ENCODE measurements at regions not wholly inside any gene's neighbourhood (a gene's known extent, or its start where the extent isn't known, plus 50 kb on each side); places are given as distances from the start of the nearest gene placed in this dataset.

DNA sequence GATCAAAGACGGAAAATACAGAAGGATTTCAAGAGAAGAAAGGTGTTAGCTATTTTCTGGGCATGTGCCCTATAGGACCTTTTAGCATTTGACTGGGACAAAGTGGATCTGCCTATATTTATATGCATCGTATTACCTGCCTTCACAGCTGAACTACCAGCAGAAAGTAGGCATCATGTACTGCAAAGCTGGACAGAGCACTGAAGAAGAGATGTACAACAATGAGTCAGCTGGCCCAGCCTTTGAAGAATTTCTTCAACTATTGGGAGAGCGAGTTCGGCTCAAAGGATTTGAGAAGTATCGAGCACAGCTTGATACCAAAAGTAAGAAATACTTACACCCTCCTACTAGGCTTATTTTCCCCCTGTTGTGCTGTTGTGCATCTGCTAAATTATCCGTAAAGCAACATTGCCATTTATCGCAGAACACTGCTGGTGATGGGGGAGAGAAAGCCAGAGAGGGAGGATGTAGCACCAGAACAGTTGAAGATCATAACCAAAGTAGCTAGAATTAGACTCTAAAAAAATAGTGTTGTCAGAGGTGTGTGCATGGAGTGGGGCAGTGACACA lies 282.0 kb upstream of the RGS6 start:
- FAIRE-seq, result no peak

DNA sequence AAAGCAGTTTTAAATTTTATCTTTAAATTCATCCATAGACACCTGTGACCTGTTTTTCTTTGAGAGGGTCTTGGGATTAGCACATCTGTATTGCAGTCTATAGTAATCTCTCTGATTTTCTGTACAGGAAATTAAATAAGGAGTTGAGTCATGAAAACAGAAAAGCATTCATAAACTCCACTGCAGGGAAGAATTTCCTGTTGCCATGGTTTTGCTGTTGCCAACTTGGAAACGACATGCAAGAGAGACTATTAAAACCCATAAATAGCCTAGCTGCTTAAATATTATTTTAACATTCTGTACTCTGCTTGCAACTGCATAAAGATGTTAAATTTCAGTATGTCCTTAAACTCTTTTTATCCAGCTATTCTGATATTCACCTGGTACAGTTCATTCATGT lies 281.0 kb upstream of the RGS6 start:
- no peak for FAIRE-seq

DNA sequence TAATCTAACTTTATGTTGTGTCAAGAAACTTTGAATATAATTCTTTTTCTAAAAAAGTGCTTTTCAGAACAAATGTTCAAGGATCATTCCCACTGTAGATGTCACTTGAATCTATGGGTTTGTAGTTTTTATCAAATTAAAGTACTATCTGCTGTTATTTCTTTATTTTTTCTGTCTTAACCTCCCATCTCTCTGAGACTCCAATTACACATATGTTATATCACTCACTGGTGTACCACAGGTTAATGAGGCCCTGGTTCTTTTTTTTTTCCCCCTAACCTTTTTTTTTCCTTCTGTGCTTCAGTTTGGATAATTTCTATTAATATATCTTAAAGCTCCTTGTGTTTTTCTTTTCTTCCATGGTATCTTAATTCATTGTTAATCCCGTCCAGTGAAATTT lies 279.9 kb upstream of the RGS6 start:
- FAIRE-seq, result no peak

DNA sequence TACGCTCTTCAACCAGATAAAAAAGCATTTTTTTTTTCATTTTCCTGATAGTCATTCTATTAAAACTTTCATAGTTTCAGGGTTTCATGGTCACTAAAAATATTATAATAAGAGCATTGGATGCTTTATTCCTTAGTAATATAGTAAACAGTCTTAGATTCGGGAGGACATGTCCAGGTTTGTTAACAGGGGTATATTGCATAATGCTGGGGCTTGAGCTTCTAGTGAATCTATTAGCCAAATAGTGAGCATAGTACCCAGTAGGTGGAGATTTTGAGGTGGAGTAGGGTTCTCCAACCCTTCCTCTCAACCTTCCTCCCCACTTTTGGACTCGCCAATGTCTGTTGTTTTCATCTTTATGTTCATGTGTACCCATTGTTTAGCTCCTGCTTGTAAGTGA lies 277.4 kb upstream of the RGS6 start:
- FAIRE-seq, result no peak

DNA sequence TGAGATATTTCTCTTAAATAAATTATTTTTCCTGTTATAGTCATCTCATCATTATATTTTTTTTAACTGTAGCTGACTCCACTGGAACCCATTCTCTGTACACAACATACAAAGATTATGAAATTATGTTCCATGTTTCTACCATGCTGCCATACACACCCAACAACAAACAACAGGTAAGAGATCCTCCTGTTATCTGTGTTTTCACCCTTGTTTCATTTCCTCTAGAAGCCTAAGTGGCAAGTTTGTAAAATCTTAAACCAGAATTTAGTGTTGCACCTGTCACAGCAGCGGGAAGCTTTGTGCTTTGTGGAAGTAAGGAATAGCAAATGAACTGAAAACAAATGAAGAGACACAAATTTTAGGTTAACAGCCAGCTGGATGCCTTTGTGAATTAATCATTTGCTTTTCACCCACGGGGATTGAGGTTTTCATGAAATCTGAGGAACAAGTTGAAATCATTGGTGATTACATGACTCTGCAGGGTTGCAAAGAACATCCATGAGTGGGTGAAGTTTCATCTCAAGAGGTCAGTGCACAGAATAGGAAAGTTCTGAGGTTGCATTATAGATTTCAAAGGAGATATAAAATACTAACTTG lies 273.9 kb upstream of the RGS6 start:
- no peak for FAIRE-seq

DNA sequence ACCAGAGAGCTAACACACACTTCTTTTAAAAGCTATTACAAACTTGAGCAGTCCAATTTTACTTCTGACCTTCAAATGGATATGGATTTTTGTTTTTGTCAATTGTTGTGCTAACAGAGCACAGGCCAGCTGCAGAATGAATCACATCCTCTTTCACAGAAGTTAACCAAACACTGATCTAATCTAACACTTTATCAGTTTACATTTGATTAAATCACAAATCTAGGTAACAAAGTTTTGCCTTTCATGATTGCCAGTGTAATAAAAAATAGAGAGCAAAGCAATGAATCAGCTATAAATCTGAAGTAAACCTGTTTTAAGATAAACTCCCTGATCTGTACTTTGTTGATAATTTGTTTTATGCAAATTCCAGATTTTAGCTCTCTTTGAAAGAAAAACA lies 273.1 kb upstream of the RGS6 start:
- FAIRE-seq, result no peak

DNA sequence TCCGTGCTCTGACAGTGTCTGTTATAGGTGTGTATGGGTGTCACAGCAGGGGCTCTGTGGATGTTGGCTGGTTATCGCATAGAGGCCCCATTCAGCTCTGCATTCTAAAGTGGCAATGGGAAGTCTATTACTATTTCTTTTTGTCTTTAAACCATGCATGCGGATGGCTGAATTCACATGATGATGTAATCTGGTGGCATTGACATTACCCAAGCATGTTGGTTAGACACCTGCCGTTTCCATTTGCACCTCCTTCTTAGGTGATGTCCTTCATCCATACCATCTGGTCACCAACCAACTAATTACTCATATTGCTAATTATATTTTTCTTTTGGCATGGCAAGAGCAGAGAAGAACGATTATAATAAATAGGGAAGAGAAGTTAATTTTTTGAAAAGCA lies 270.8 kb upstream of the RGS6 start:
- no peak for FAIRE-seq

DNA sequence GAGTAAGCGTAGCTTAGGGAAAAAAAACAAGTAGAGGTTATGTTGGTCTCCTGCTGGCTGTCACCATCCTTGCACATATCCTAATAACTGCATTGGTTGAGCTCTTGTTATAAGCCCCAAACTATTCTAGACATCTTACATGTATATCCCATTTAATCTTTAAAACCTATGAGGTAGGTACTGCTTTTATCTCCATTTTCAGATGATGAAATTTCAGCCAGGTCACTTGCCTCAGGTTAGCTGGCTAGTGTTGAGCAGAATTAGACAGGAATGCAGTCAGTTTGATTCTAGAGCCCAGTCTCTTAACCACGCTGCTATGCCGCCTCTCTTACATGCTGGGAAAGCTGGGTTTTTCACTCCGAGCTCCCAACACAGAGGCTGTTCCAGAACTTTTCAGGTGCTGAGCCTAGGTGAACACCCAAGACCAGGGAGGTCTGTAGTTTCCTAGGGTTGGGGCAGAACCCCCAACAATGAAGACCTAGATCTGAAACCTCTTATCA lies 269.9 kb upstream of the RGS6 start:
- FAIRE-seq, result no peak

DNA sequence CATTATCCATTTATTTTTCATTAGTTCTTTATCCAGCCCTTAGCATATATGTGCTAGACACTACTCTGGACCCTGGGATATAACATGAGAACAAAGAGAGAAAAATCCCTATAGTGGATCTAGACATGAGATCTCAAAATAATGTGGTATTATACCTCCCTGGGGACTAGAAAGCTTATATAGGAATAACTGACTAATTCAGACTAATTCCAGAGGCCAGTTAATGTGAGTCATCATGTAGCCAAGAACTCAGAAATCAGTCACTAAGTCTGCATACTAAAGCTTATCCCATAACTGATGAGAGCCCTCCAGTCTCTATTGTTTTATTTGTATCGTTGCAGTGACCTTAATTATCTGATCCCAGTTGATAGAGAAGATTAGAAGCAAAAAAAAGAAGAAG lies 267.1 kb upstream of the RGS6 start:
- no peak for FAIRE-seq

DNA sequence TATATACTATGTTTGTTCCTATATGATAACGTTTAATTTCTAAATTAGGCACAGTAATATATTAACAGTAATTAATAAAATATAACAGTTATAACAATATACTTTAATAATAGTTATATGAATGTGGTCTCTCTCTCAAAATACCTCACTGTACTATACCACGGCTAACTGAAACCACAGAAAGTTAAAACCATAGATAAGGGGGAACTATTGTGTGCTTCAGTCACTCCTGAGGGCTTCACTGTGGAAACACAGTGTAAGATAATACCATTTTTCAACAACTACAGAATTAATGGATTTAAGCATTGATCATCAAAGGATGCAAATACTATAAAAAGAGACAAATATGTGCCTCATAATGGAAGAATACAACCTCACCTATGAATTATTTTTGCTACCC lies 266.4 kb upstream of the RGS6 start:
- no peak for FAIRE-seq

DNA sequence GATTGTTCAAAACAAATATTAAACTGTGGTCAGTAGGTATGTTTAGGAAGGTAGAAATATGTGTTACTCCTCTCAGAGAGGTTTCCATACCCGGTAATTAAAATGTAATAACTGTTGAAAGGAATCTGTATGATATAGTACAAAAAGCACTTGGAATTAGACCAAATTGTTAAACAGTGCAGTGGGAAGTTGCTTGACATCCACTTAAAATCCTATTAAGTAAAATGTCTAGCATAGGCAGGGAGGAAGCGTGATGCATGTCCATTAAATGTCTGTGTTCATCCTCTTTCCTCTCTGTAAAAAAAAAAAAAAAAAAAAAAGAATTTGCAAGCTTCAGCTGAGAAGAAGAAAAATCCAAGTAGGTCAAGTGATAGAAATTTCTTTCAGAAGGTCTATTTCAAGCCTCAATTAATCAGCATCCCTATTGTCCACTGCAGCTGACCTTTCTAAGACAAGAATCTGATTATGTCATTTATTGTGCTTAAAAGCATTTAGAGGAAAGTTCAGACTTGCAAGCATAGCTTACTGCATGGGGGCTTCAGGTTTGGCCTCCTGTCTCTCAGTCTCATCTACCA lies 265.6 kb upstream of the RGS6 start:
- FAIRE-seq, result no peak

DNA sequence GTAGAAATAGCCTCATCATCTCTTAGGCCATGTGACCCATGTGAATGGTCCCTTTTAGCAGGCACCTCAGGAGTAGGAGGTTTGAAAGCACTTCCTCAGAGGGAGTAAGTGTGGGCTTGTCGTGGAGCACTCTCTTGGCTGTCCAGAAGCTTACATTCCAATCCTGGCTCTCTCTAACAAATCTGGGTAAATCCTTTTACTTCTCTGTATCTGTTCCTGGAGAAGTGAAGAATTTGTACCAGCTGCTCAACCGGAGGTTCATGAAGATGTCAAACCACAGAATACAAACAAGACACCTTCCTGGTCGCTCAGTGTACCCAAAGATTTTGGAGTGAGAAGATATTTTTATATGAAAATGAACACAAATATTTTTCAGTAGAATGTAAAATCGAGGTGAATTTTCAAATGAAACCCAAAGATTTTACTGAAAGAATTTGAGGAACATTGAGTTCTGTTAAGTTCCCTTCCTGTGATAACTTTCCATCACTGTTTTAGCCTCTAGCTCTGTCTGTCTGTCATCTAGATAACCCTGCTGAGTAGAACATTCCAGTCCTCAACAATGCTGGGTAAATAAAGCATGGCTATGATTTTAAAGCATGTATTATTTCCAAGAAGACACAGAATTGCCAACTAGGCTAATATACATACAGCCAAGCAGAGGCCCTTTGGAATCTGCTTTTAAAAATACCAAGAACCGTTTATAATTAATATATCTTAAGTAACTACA lies 263.9 kb upstream of the RGS6 start:
- FAIRE-seq, result no peak

DNA sequence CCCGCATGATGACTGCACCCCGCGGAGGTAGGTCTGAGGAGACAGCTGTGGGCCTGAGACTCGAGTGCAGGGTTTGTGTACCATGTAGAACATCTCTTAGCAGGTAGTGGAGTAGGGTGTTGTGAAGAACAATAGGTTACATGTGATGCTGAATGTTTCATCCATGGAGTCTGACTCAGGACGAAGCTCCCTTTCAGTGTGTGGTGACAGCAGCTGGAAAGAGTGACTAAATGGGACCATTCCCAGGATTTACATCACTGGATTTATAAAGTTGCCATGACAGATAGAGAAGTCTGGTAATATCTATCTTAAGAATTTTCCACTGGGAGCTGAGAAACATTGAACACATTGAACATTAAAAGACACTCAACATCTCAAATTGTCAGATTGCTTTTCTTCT lies 259.6 kb upstream of the RGS6 start:
- FAIRE-seq, result no peak

DNA sequence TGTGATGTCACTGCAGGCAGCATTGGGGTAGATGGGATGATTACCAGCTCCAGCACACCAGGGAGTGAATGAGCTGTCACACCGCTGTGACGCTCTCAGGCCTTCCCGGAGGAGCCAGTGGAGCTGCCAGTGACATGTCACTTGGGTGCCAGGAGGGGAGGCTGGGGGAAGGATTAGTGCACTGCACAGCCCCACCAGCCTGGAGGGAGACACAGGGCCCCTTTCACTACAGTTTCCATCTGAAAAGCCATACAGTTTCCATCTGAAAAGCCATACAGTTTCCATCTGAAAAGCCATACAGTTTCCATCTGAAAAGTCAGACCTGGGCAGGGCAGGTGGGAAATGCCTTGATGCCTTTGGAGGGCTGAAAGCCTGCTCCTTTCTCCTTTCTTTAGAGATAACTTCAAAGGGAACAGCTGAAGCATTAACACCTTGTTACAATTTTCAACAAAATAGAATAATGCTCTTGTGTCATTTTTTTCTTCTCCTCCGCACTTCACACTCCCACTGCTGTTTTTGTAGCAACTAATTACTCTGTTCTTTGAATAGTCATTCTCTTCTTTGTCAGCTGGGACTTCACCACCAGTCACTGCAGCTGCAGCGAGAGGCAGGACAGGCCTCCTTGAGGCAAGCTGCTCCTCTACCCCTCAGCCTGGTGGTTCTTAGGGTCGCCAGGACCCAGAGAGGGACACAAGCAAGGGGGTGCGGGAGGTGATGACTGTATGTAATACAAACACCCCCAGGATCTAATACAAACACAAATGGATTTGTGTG lies 256.9 kb upstream of the RGS6 start:
- no peak for FAIRE-seq

DNA sequence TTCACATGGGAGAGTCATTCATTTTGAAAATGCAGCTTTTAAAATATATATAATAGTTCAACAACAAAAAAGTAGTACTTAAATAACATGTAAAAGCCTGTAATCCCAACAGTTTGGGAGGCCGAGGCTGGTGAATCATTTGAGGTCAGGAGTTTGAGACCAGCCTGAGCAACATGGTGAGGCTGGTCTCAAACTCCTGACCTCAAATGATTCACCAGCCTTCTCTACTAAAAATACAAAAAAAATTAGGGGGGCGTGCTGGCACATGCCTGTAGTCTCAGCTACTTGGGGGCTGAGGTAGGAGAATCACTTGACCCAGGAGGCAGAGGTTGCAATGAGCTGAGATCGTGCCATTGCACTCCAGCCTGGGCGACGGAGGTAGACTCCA lies 256.3 kb upstream of the RGS6 start:
- FAIRE-seq, result no peak

DNA sequence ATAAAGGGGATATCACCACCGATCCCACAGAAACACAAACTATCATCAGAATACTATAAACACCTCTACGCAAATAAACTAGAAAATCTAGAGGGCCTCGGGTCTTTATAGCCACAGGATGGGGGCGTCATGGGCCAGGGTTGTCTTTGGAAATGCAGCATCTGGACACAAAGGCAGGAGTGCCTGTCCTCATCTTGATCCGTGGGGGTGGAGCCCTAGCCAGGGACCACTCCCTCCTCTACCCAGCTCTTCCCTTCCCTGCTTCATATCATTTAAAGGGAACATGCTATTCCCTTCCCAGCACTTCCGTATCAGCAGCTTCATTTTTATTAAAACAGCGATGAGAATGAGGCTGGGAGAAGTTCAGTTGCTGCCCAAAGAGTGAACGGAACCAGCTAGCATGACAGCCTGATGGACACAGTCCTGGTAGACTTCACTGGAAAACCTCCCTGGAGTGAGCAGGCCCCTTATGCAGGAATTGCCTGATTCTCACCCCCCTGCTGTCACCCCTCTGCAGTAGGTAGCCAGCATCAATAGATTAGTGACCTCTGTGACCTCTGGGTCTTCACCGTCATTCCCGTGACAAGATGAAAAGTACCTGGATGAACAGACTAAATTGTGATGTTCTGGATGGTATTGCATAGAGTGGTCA lies 251.4 kb upstream of the RGS6 start:
- FAIRE-seq, result no peak

DNA sequence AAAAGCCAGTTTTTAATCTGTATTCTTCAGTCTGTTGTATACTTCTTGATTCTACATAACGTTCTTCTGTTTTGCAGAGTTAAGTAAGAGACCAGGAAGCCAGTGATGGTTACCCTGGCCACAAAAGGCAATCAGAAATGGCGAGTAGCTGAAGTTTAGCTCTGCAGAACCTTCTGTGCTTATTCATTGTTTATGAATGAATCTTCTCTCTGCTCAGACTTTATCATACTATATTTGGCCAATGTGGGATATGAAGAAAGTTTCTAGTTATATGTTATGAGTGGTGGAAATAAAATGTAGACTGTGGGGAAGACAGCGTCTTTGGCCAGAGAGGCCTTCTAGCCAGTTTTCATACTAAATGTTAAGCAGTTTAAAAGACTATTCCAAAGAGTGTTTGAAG lies 249.9 kb upstream of the RGS6 start:
- FAIRE-seq, result no peak

DNA sequence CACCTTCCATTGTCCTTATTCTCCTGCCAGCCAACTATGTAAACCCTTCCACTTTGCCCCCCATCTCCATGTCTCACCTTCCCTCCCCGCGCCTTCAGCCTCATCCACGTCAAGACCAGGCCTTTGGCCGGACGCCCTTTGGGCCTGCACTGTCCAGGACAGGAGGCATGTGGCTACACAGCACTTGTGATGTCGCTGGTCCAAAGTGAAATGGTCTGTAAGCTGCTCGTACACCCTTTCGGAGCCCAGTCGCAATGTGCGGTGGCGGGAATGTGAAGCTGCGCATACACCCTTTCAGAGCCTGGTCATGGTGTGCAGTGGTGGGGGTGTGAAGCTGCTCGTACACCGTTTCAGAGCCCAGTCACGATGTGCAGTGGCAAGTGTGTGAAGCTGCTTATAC lies 247.9 kb upstream of the RGS6 start:
- no peak for FAIRE-seq

DNA sequence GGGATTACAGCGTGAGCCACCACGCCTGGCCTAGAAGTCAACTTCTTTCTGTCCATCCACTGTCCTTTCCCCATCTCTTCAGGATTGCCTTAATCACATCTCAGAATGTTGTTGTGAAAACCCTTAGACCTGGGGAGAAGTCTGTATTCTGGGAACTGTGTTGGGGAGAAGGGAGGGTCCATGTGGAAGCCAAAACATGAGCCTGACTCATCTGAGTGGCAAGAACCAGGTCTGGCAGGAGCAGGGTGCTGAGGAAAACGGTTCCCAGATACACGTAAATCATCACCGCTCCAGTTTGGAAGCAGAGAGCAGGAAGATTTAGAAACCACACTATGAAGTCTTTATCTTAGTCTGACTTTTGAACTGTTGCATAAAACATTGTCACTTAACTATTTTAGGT lies 245.6 kb upstream of the RGS6 start:
- FAIRE-seq, result no peak

DNA sequence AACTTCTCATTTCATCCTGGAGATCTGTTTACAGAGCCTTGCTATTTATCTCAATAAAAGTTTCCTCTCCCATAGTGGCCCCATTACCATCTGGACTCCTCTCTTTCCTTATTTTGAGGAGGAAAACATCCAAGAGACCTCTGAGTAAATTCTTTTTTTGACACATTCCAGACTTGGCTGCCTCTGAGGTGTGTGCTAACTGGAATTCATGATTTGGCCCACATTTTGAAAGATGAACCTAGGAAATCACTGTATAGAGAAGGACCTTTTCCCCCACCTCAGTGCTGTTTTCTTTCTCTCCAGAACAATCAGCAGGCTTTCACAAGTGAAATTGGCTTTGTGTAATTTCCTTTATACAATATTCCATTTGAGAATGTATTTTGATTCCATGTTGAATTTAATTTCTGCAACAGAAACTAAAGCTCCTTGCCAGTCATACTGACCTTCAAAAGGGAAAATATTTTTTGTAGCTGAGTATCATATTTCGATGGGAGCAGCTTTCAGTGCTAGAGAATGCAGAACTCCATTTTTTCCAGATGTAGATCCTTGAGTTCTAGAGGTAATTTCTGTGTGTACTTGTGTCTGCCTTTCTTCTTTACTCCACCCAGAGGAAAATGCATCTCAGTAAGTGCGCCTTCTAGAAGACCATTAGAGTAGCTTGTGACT lies 244.9 kb upstream of the RGS6 start:
- FAIRE-seq, result no peak

DNA sequence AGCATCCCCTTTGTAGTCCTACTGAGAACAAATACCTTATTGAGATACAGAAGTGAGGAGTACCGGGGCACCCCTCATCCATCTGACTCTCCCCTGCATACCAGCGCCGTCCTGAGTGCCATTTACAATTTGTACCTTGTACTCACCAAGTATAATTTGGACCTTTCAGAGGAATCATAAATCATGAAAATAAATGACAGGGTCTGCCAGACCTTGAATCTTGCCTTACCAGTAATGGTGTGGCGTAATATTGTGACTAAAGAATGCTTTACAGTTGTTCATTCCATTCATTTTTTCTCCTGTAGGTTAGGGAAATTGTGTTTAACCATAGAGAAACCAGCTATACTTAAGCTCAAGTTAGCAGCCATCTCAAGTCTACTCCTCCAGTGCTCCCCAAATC lies 243.7 kb upstream of the RGS6 start:
- FAIRE-seq, result no peak

DNA sequence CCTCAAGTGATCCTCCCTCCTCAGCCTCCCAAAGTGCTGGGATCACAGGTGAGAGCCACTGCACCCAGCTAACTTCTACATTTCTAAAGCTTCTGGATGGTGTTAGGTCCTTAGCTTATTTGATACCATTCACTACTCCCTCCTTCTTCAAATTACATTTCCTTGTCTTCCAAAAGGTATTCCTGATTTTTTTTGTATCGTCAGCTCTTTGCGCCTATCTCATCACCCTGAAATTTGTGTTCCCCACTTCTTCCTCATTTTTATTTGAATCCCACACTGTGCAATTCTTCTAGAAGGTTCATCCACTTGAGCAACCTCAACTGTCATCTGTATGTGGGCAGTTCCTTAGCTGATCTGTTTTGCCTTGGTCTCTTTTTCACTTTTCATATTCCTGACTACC lies 241.8 kb upstream of the RGS6 start:
- no peak for FAIRE-seq

All from A204.1 (cell line).